RKO (cell line): ENCODE measurements at regions not wholly inside any gene's neighbourhood (a gene's known extent, or its start where the extent isn't known, plus 50 kb on each side); places are given as distances from the start of the nearest gene placed in this dataset.
"Not testable (repeated sequence)": the region's sequence is repeated elsewhere in the genome, so short reads cannot be mapped to it uniquely, and the experiment has no call there.

Experiments
- DNase-seq: peaks from one replicate; pipeline ENCODE4 v3.0.0-alpha.2; 2016; ENCODE audit warnings: low spot score

- DNase-seq: no peak
These were observed 228.9 kb downstream of the RNF144A start for GRCh38 chr2:7146151-7146550.

- no peak for DNase-seq
These were observed 237.4 kb downstream of the RNF144A start for GRCh38 chr2:7154656-7155055.

GRCh38 chr2:7161501-7161900 lies 244.3 kb downstream of the RNF144A start:
- DNase-seq: no peak

- no peak for DNase-seq
These were observed 248.5 kb downstream of the RNF144A start for GRCh38 chr2:7165736-7166135.

GRCh38 chr2:7167801-7168411 lies 250.7 kb downstream of the RNF144A start:
- DNase-seq: no peak

GRCh38 chr2:7169593-7169992 lies 252.4 kb downstream of the RNF144A start:
- DNase-seq: no peak

- DNase-seq: not testable (repeated sequence)
These were observed 261.8 kb downstream of the RNF144A start for GRCh38 chr2:7178996-7179395.

- DNase-seq: no peak
These were observed 263.6 kb downstream of the RNF144A start for GRCh38 chr2:7180638-7181370.

- no peak for DNase-seq
These were observed 265.3 kb downstream of the RNF144A start for GRCh38 chr2:7182525-7182924.

- DNase-seq: no peak
These were observed 271.9 kb downstream of the RNF144A start for GRCh38 chr2:7189106-7189505.

- no peak for DNase-seq
These were observed 273.5 kb downstream of the RNF144A start for GRCh38 chr2:7190587-7191324.

GRCh38 chr2:7191932-7192331 lies 274.7 kb downstream of the RNF144A start:
- no peak for DNase-seq

- no peak for DNase-seq
These were observed 276.2 kb downstream of the RNF144A start for GRCh38 chr2:7193457-7193856.

GRCh38 chr2:7194950-7195349 lies 277.7 kb downstream of the RNF144A start:
- no peak for DNase-seq

GRCh38 chr2:7196883-7197282 lies 279.7 kb downstream of the RNF144A start:
- DNase-seq: no peak

GRCh38 chr2:7201851-7202250 lies 284.6 kb downstream of the RNF144A start:
- no peak for DNase-seq

GRCh38 chr2:7203056-7203467 lies 285.9 kb downstream of the RNF144A start:
- DNase-seq: peak; percentile 64

- DNase-seq: no peak
These were observed 288.1 kb downstream of the RNF144A start for GRCh38 chr2:7205151-7205830.

- DNase-seq: no peak
These were observed 289.0 kb downstream of the RNF144A start for GRCh38 chr2:7206111-7206810.

- DNase-seq: no peak
These were observed 290.4 kb downstream of the RNF144A start for GRCh38 chr2:7207631-7208030.

- DNase-seq: no peak
These were observed 292.7 kb downstream of the RNF144A start for GRCh38 chr2:7209757-7210555.
